HCT116 (cell line): ENCODE measurements at regions not wholly inside any gene's neighbourhood (a gene's known extent, or its start where the extent isn't known, plus 50 kb on each side); places are given as distances from the start of the nearest gene placed in this dataset.

Experiments used
- ATAC-seq: fragments of 200-7000 bp; cut with Tn5 transposase; 2 replicates; pipeline ENCODE4 v1.9.1; 2020; ENCODE audit warnings: mild to moderate bottlenecking, moderate library complexity
- BruUV-seq: library from RNA; stranded (reverse); fragments of 400-500 nt; replicated peaks from 2 replicates; lab custom pipeline; 2021; lab: Mats Ljungman, UMichigan
- CTCF ChIA-PET: fragments of 300-600 bp; sonication (Branson Sonifier 250); formaldehyde crosslinking; loops from one replicate; lab custom pipeline; 2021; ENCODE audit warnings: antibody characterized with exemption; lab: Charles Lee
- POLR2A ChIA-PET: fragments of 300-600, 350-600 bp; sonication (Branson Sonifier 250); formaldehyde crosslinking; loops from one replicate; lab custom pipeline; 2021; ENCODE audit warnings: antibody characterized with exemption; lab: Charles Lee
- RAD21 ChIA-PET, 2 experiments: fragments of 300-600 bp; sonication (Branson Sonifier 250); formaldehyde crosslinking; loops; one replicate each; lab custom pipeline; 2023; ENCODE audit warnings: low total read pairs in 2 of 2; ENCODE audit not compliant: uncharacterized antibody in 2 of 2, unreplicated experiment in 2 of 2, low non-redundant PET in 1 of 2; lab: Charles Lee
- DNase-seq: peaks from one replicate; pipeline ENCODE4 v3.0.0-alpha.2; 2010; ENCODE audit warnings: low read depth, low spot score
- H2AFZ ChIP-seq: fragments of 200-600 bp; shearing (Covaris generic), sonication (generic); 2 replicates; pipeline ENCODE4 v1.6.1; 2017; ENCODE audit warnings: low read depth, mixed run types, mixed read lengths, antibody characterized with exemption, low read length; ENCODE audit not compliant: poor library complexity, severe bottlenecking
- H3K27ac ChIP-seq: 2 replicates; pipeline ENCODE4 v1.5.1; 2012; ENCODE audit warnings: low read depth, low read length
- H3K27me3 ChIP-seq: fragments of 200-600 bp; sonication (generic); 2 replicates; pipeline ENCODE4 v1.6.1; 2016; ENCODE audit warnings: mixed run types, low read length, mixed read lengths; ENCODE audit not compliant: insufficient read depth
- H3K36me3 ChIP-seq, 2 experiments: fragments of 200-500 bp in 1 of 2; fragments of 200-600 bp in 1 of 2; sonication (Bioruptor generic) in 1 of 2; sonication (generic) in 1 of 2; 2 replicates each; pipeline versions ENCODE4 v1.5.1 to v1.6.1; 2014 to 2016; ENCODE audit warnings: low read length in 2 of 2, inconsistent platforms in 1 of 2, mixed read lengths in 1 of 2, mixed run types in 1 of 2; ENCODE audit not compliant: insufficient read depth in 2 of 2, control insufficient read depth in 1 of 2
- H3K4me1 ChIP-seq, 2 experiments: fragments of 200-600 bp in 1 of 2; sonication (generic) in 1 of 2; 2 replicates each; pipeline versions ENCODE4 v1.5.1 to v1.6.1; 2012 to 2017; ENCODE audit warnings: low read length in 2 of 2, inconsistent platforms in 1 of 2, mild to moderate bottlenecking in 1 of 2, mixed read lengths in 1 of 2, mixed run types in 1 of 2, moderate library complexity in 1 of 2; ENCODE audit not compliant: insufficient read depth in 2 of 2, control insufficient read depth in 1 of 2
- H3K4me2 ChIP-seq: fragments of 200-600 bp; sonication (generic); 2 replicates; pipeline ENCODE4 v1.6.1; 2017; ENCODE audit warnings: mixed run types, low read length, mixed read lengths
- H3K4me3 ChIP-seq, 2 experiments: fragments of 200-600 bp in 1 of 2; sonication (generic) in 1 of 2; replicated peaks in 1 of 2; 2 replicates each; pipeline ENCODE4 v1.5.1; 2011 to 2016; ENCODE audit warnings: low read length in 2 of 2, control low read depth in 1 of 2, low read depth in 1 of 2, mild to moderate bottlenecking in 1 of 2, mixed read lengths in 1 of 2, mixed run types in 1 of 2
- H3K79me2 ChIP-seq: fragments of 200-600 bp; sonication (generic); 2 replicates; pipeline ENCODE4 v1.6.1; 2017; ENCODE audit warnings: mild to moderate bottlenecking, mixed run types, low read length, moderate library complexity, mixed read lengths; ENCODE audit not compliant: insufficient read depth
- H3K9ac ChIP-seq: fragments of 200-600 bp; sonication (generic); 2 replicates; pipeline ENCODE4 v1.6.1; 2016; ENCODE audit warnings: low read length, mixed read lengths
- H3K9me2 ChIP-seq: fragments of 200-600 bp; sonication (generic), shearing (Covaris generic); 2 replicates; pipeline ENCODE4 v1.6.1; 2017; ENCODE audit warnings: mixed run types, mild to moderate bottlenecking, moderate library complexity; ENCODE audit not compliant: insufficient read depth
- H3K9me3 ChIP-seq, 2 experiments: fragments of 200-500 bp in 1 of 2; fragments of 200-600 bp in 1 of 2; sonication (Bioruptor generic) in 1 of 2; sonication (generic) in 1 of 2; 2 replicates each; pipeline ENCODE4 v1.6.1; 2014 to 2017; ENCODE audit warnings: low read length in 2 of 2, mixed read lengths in 2 of 2, inconsistent platforms in 1 of 2, low read depth in 1 of 2, mild to moderate bottlenecking in 1 of 2, mixed run types in 1 of 2, moderate library complexity in 1 of 2; ENCODE audit not compliant: control insufficient read depth in 1 of 2, insufficient read depth in 1 of 2
- H4K20me1 ChIP-seq: fragments of 200-600 bp; sonication (generic), shearing (Covaris generic); 2 replicates; pipeline ENCODE4 v1.6.1; 2017; ENCODE audit warnings: mixed run types, mild to moderate bottlenecking, moderate library complexity; ENCODE audit not compliant: insufficient read depth
- CBX3 ChIP-seq: IDR thresholded peaks from 2 replicates; pipeline ENCODE4 v1.6.1; 2012; ENCODE audit warnings: low read depth
- CEBPB ChIP-seq: IDR thresholded peaks from 2 replicates; pipeline ENCODE4 v1.6.1; 2012; ENCODE audit warnings: low read depth
- EZH2 ChIP-seq: fragments of 200-600 bp; sonication (generic); IDR thresholded peaks from 2 replicates; pipeline ENCODE4 v1.6.1; 2017; ENCODE audit warnings: antibody characterized with exemption, mixed run types
- EZH2phosphoT487 ChIP-seq: fragments of 200-600 bp; IDR thresholded peaks from 2 replicates; pipeline ENCODE4 v1.6.1; 2018; ENCODE audit warnings: antibody characterized with exemption, borderline replicate concordance
- JUND ChIP-seq: IDR thresholded peaks from 2 replicates; pipeline ENCODE4 v1.6.1; 2012
- POLR2A ChIP-seq: IDR thresholded peaks from 2 replicates; pipeline ENCODE4 v1.7.0; 2011; ENCODE audit warnings: borderline replicate concordance; ENCODE audit not compliant: insufficient read depth, insufficient read length; ENCODE audit errors: extremely low read depth
- POLR2AphosphoS5 ChIP-seq: IDR thresholded peaks from 2 replicates; pipeline ENCODE4 v1.6.1; 2011; ENCODE audit warnings: mild to moderate bottlenecking, low read depth, low read length, moderate library complexity
- REST ChIP-seq: IDR thresholded peaks from 2 replicates; pipeline ENCODE4 v1.6.1; 2012; ENCODE audit warnings: low read depth
- SP1 ChIP-seq: IDR thresholded peaks from 2 replicates; pipeline ENCODE4 v1.6.1; 2012; ENCODE audit warnings: low read depth
- SRF ChIP-seq: IDR thresholded peaks from 2 replicates; pipeline ENCODE4 v1.6.1; 2012; ENCODE audit warnings: low read depth
- TCF7L2 ChIP-seq: IDR thresholded peaks from 2 replicates; pipeline ENCODE4 v1.7.0; 2011; ENCODE audit warnings: borderline replicate concordance, inconsistent platforms; ENCODE audit not compliant: insufficient read depth, insufficient read length; ENCODE audit errors: extremely low read depth
- ZFX ChIP-seq: fragments of 450-650 bp; IDR thresholded peaks from 2 replicates; pipeline ENCODE4 v1.6.1; 2017
- ZNF274 ChIP-seq: fragments of 200-500 bp; sonication (Bioruptor generic); IDR thresholded peaks from 2 replicates; pipeline ENCODE4 v1.6.1; 2014; ENCODE audit warnings: mild to moderate bottlenecking, low read depth, low read length, inconsistent platforms
- intact Hi-C: fragments of 100-400 bp; cut with micrococcal nuclease; formaldehyde crosslinking; loops from 2 replicates; pipeline ENCODE4 v1.10.0; 2022

GRCh38 chr16:20202747-20203146, 124.6 kb downstream of the GP2 start:
- H3K36me3 ChIP-seq: no peaks in the 10 kb centered on the region
- peaks cover 69% of the 10 kb centered on the region for H3K27me3 ChIP-seq
- no peaks in the 10 kb centered on the region for H4K20me1 ChIP-seq
- no peaks in the 10 kb centered on the region for H3K79me2 ChIP-seq
- no peak overlapping the region for H3K27ac ChIP-seq
- no peak overlapping the region for H3K4me3 ChIP-seq
- RAD21 ChIA-PET: no interaction called here
- H3K9me2 ChIP-seq: no peaks in the 10 kb centered on the region
- H3K4me2 ChIP-seq: no peak overlapping the region
- H3K9me3 ChIP-seq: no peaks in the 10 kb centered on the region
- ATAC-seq (no peak), DNase-seq (no peak)
- BruUV-seq: no TSS peak
- CTCF ChIA-PET: no interaction called here
- no peak overlapping the region for H2AFZ ChIP-seq
- intact Hi-C loops: no loop called here
- no peak for TF ChIP-seq SP1
- no peak for TF ChIP-seq EZH2
- no peak for TF ChIP-seq POLR2AphosphoS5
- no peak for TF ChIP-seq TCF7L2
- TF ChIP-seq ZFX: no peak
- TF ChIP-seq SRF: no peak
- TF ChIP-seq ZNF274: no peak
- no peak for TF ChIP-seq CBX3
- no peak for TF ChIP-seq JUND
- no peak for TF ChIP-seq EZH2phosphoT487
- no peak for TF ChIP-seq REST
- no peak for TF ChIP-seq POLR2A
- no peak for TF ChIP-seq CEBPB
- H3K9ac ChIP-seq: no peak overlapping the region
- H3K4me1 ChIP-seq: no peaks in the 10 kb centered on the region
- POLR2A ChIA-PET: no interaction called here
